ENCODE measurements at regions not wholly inside any gene's neighbourhood (a gene's known extent, or its start where the extent isn't known, plus 50 kb on each side); places are given as distances from the start of the nearest gene placed in this dataset.

- no peak for TF ChIP-seq CTCF (IDR thresholded peaks at IDR 0.05)
- Histone ChIP-seq H3K27ac (no peak overlapping the region), H3K9me3 (peaks cover 0 to 4% of the 10 kb centered on the region in 2 donors), H3K36me3 (no peaks in the 10 kb centered on the region), H3K4me3 (no peak overlapping the region), H3K4me1 (no peaks in the 10 kb centered on the region), H3K27me3 (no peaks in the 10 kb centered on the region)
- no peak for DNase-seq (ENCODE audit: low spot score in 2 of 2)
- intact Hi-C loops (cut with DNase I) = no loop called here
These were observed 888.9 kb upstream of the GHITM start for GRCh38 chr10:83250396-83250795.

GRCh38 chr10:83252169-83252568 lies 887.1 kb upstream of the GHITM start:
- Histone ChIP-seq H3K9me3 (peaks cover 0 to 4% of the 10 kb centered on the region in 2 donors), H3K4me3 (no peak overlapping the region), H3K36me3 (no peaks in the 10 kb centered on the region), H3K4me1 (no peaks in the 10 kb centered on the region), H3K27ac (no peak overlapping the region), H3K27me3 (no peaks in the 10 kb centered on the region)
- intact Hi-C loops (cut with DNase I) = no loop called here
- TF ChIP-seq CTCF (IDR thresholded peaks at IDR 0.05) = no peak
- DNase-seq (ENCODE audit: low spot score in 2 of 2) = no peak

GRCh38 chr10:83252596-83252995 lies 886.7 kb upstream of the GHITM start:
- Histone ChIP-seq H3K27me3 (no peaks in the 10 kb centered on the region), H3K4me1 (no peaks in the 10 kb centered on the region), H3K4me3 (no peak overlapping the region), H3K9me3 (peaks cover 0 to 4% of the 10 kb centered on the region in 2 donors), H3K27ac (no peak overlapping the region), H3K36me3 (no peaks in the 10 kb centered on the region)
- DNase-seq (ENCODE audit: low spot score in 2 of 2) = no peak
- intact Hi-C loops (cut with DNase I) = no loop called here
- no peak for TF ChIP-seq CTCF (IDR thresholded peaks at IDR 0.05)

- Histone ChIP-seq H3K27ac (no peak overlapping the region), H3K4me3 (no peak overlapping the region), H3K36me3 (no peaks in the 10 kb centered on the region), H3K9me3 (peaks cover 0 to 4% of the 10 kb centered on the region in 2 donors), H3K27me3 (no peaks in the 10 kb centered on the region), H3K4me1 (no peaks in the 10 kb centered on the region)
- no peak for DNase-seq (ENCODE audit: low spot score in 2 of 2)
- intact Hi-C loops (cut with DNase I) = no loop called here
- TF ChIP-seq CTCF (IDR thresholded peaks at IDR 0.05) = no peak
These were observed 886.2 kb upstream of the GHITM start for GRCh38 chr10:83253011-83253671.

- TF ChIP-seq CTCF (IDR thresholded peaks at IDR 0.05) = no peak
- no peak overlapping the region for H3K27ac ChIP-seq
- intact Hi-C loops (cut with DNase I) = no loop called here
- DNase-seq (ENCODE audit: low spot score in 2 of 2) = no peak
- H3K4me3 ChIP-seq = no peak overlapping the region
- H3K36me3 ChIP-seq = no peaks in the 10 kb centered on the region
- H3K4me1 ChIP-seq = no peaks in the 10 kb centered on the region
- H3K9me3 ChIP-seq = peaks cover 0 to 4% of the 10 kb centered on the region in 2 donors
- no peaks in the 10 kb centered on the region for H3K27me3 ChIP-seq
These were observed 884.6 kb upstream of the GHITM start for GRCh38 chr10:83254698-83255097.

GRCh38 chr10:83262434-83262833 lies 876.9 kb upstream of the GHITM start:
- H3K9me3 ChIP-seq = no peaks in the 10 kb centered on the region
- no peak for DNase-seq (ENCODE audit: low spot score in 2 of 2)
- no peak for TF ChIP-seq CTCF (IDR thresholded peaks at IDR 0.05)

More at GRCh38 chr10:83262434-83262833, 876.9 kb upstream of the GHITM start:
- Histone ChIP-seq H3K4me3 (no peak overlapping the region), H3K36me3 (no peaks in the 10 kb centered on the region), H3K4me1 (no peaks in the 10 kb centered on the region), H3K27me3 (no peaks in the 10 kb centered on the region), H3K27ac (no peak overlapping the region)
- intact Hi-C loops (cut with DNase I) = no loop called here

Measured in ascending aorta (tissue), 2 donors.